ENCODE measurements at regions not wholly inside any gene's neighbourhood (a gene's known extent, or its start where the extent isn't known, plus 50 kb on each side); places are given as distances from the start of the nearest gene placed in this dataset.
A peak's percentile ranks its signal among the peaks of the same experiment; 100 is the strongest.
"Not testable (repeated sequence)": the region's sequence is repeated elsewhere in the genome, so short reads cannot be mapped to it uniquely, and the experiment has no call there.

GRCh38 chr9:17083258-17083657 is 51.6 kb upstream of the CNTLN start:
- DNase-seq: no peak

GRCh38 chr9:17082343-17083064 is 52.3 kb upstream of the CNTLN start:
- DNase-seq: no peak

- DNase-seq: no peak
Measured at GRCh38 chr9:17081814-17082213, 53.0 kb upstream of the CNTLN start.

GRCh38 chr9:17081351-17081750 is 53.5 kb upstream of the CNTLN start:
- DNase-seq: no peak

- DNase-seq: no peak
Measured at GRCh38 chr9:17075758-17076485, 58.9 kb upstream of the CNTLN start.

GRCh38 chr9:17075146-17075757 is 59.6 kb upstream of the CNTLN start:
- DNase-seq: no peak

GRCh38 chr9:17072563-17072962 is 62.3 kb upstream of the CNTLN start:
- DNase-seq: not testable (repeated sequence)

- no peak for DNase-seq
Measured at GRCh38 chr9:17068671-17069070, 66.2 kb upstream of the CNTLN start.

- DNase-seq: peak; percentile 70
Measured at GRCh38 chr9:17065062-17065461, 69.8 kb upstream of the CNTLN start.

GRCh38 chr9:17064558-17064957 is 70.3 kb upstream of the CNTLN start:
- DNase-seq: peak; percentile 79

- DNase-seq: peak; percentile 70
Measured at GRCh38 chr9:17063535-17064135, 71.2 kb upstream of the CNTLN start.

- no peak for DNase-seq
Measured at GRCh38 chr9:17062497-17062896, 72.3 kb upstream of the CNTLN start.

GRCh38 chr9:17060450-17060849 is 74.4 kb upstream of the CNTLN start:
- DNase-seq: no peak

GRCh38 chr9:17059465-17059864 is 75.4 kb upstream of the CNTLN start:
- DNase-seq: no peak

GRCh38 chr9:17057729-17058128 is 77.1 kb upstream of the CNTLN start:
- no peak for DNase-seq

GRCh38 chr9:17052626-17053025 is 82.2 kb upstream of the CNTLN start:
- DNase-seq: no peak

GRCh38 chr9:17045381-17045940 is 89.4 kb upstream of the CNTLN start:
- DNase-seq: peak; percentile 67

GRCh38 chr9:17031546-17031945 is 103.3 kb upstream of the CNTLN start:
- DNase-seq: no peak

GRCh38 chr9:17025281-17025680 is 109.6 kb upstream of the CNTLN start:
- no peak for DNase-seq

- DNase-seq: no peak
Measured at GRCh38 chr9:17024129-17024528, 110.7 kb upstream of the CNTLN start.

- DNase-seq: no peak
Measured at GRCh38 chr9:17021387-17021970, 113.4 kb upstream of the CNTLN start.

GRCh38 chr9:17019398-17019797 is 115.4 kb upstream of the CNTLN start:
- no peak for DNase-seq

Data from NCI-H446 treated with DMSO at 0.1 percent for 48 hours (cell line).